Activated CD4-positive, alpha-beta T cell treated with anti-CD3 and anti-CD28 coated beads for 36 hours (primary cell): ENCODE measurements at regions not wholly inside any gene's neighbourhood (a gene's known extent, or its start where the extent isn't known, plus 50 kb on each side); places are given as distances from the start of the nearest gene placed in this dataset.
"Not testable (repeated sequence)": the region's sequence is repeated elsewhere in the genome, so short reads cannot be mapped to it uniquely, and the experiment has no call there.

Experiments used
- ATAC-seq: fragments of 200-7000 bp; cut with Tn5 transposase; one replicate; pipeline ENCODE4 v1.10.0; 2021; ENCODE audit warnings: mild to moderate bottlenecking, moderate library complexity
- CTCF ChIA-PET: fragments of 350-600 bp; sonication (Branson Sonifier 250); formaldehyde crosslinking; loops from one replicate; lab custom pipeline; 2021; ENCODE audit warnings: antibody characterized with exemption; lab: Charles Lee
- POLR2A ChIA-PET: fragments of 350-600 bp; sonication (Branson Sonifier 250); formaldehyde crosslinking; loops from one replicate; lab custom pipeline; 2021; ENCODE audit warnings: antibody characterized with exemption, inconsistent platforms; lab: Charles Lee
- DNase-seq: peaks from one replicate; pipeline ENCODE4 v3.0.0-alpha.2; 2020
- H3K27ac Mint-ChIP-seq: one replicate; pipeline ENCODE4 v1.8.0; 2021; ENCODE audit warnings: mixed read lengths
- H3K27me3 Mint-ChIP-seq: one replicate; pipeline ENCODE4 v1.8.0; 2021; ENCODE audit warnings: mixed read lengths
- H3K36me3 Mint-ChIP-seq: one replicate; pipeline ENCODE4 v1.8.0; 2021; ENCODE audit warnings: low read depth, mixed read lengths
- H3K4me1 Mint-ChIP-seq: one replicate; pipeline ENCODE4 v1.8.0; 2021; ENCODE audit warnings: mixed read lengths
- H3K4me3 Mint-ChIP-seq: one replicate; pipeline ENCODE4 v1.8.0; 2021; ENCODE audit warnings: mild to moderate bottlenecking, moderate library complexity, mixed read lengths
- H3K9me3 Mint-ChIP-seq: one replicate; pipeline ENCODE4 v1.8.0; 2021; ENCODE audit warnings: low read depth, mixed read lengths
- intact Hi-C, 2 experiments: fragments of 100-400 bp; cut with DNase I in 1 of 2; cut with micrococcal nuclease in 1 of 2; formaldehyde crosslinking; loops; one replicate each; pipeline versions ENCODE4 v1.14.2 to v1.15.1; 2022 to 2024; cut with DNase I, micrococcal nuclease

DNA sequence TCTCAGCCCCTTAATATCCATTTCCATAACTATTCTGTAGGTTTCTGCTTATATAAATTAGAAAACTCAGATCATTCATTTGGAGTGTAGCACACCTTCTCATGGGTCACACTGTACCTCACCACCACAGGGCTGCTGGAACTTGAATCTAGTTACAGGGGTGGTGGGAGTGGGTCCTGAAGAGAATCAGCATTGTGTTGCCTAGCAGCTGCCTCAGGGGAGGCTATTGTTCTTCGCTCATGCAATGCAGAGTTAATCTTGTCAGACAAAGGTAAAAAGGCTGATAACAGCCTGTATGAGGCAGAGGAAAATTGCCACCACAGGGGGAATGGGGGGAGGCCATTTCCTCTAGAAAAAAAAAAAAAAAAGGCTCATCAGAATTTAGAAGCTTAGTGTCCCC lies 496.0 kb upstream of the ADGRB3 start:
- peaks cover 27% of the 10 kb centered on the region for H3K9me3 Mint-ChIP-seq

DNA sequence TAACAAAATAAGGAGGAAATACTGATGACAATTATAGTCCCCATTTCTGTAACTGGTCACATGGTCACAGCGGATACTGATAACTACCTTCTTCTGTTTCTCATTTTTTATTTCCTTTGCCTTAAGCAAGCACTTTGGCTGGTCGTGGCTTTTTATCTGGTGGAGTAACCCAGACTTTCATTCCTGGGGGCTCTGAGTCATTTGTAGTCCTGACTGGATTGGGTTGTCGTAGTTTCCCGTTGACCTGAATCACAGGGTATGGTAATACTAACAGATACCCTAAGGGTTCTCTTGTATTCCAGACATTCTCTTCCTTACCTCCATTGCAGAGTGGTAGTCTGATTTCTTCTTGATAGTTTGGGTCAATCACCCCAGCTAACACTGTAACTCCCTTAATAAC lies 500.3 kb upstream of the ADGRB3 start:
- POLR2A ChIA-PET: no interaction called here
- intact Hi-C loops: no loop called here
- no peak overlapping the region for H3K4me3 Mint-ChIP-seq
- peaks cover 28% of the 10 kb centered on the region for H3K9me3 Mint-ChIP-seq
- H3K4me1 Mint-ChIP-seq: no peaks in the 10 kb centered on the region
- ATAC-seq (no peak), DNase-seq (no peak)
- CTCF ChIA-PET: no interaction called here
- no peaks in the 10 kb centered on the region for H3K27me3 Mint-ChIP-seq
- no peaks in the 10 kb centered on the region for H3K36me3 Mint-ChIP-seq
- no peak overlapping the region for H3K27ac Mint-ChIP-seq

More for the DNA sequence above, 496.0 kb upstream of the ADGRB3 start:
- Mint-ChIP-seq H3K4me1 (no peaks in the 10 kb centered on the region), H3K27ac (no peak overlapping the region), H3K36me3 (no peaks in the 10 kb centered on the region), H3K27me3 (no peaks in the 10 kb centered on the region), H3K4me3 (no peak overlapping the region)
- DNase-seq (no peak), ATAC-seq (no peak)
- CTCF ChIA-PET: no interaction called here
- POLR2A ChIA-PET: no interaction called here
- intact Hi-C loops: no loop called here

DNA sequence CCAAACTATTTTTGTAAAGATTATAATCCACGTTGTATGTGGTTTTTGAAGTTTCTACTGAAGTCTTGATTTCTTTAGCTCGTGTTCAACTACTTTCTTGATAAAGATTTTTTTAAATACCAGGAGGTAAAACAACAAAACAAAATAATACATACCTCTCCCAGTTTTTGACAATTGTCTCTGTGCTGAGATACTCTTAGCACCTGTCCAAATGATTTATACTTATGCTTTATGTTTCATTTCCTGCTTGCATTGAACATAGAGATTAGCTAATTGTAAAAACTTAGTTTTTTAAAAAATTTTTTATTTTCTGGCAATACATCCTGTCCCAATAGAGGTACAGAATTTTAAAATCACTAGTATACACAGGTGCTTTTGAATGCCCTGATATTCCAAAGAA lies 506.9 kb upstream of the ADGRB3 start:
- no peak overlapping the region for H3K4me3 Mint-ChIP-seq
- intact Hi-C loops: no loop called here
- no peaks in the 10 kb centered on the region for H3K36me3 Mint-ChIP-seq
- H3K27ac Mint-ChIP-seq: no peak overlapping the region
- no peaks in the 10 kb centered on the region for H3K27me3 Mint-ChIP-seq
- ChIA-PET CTCF (no interaction called here), POLR2A (no interaction called here)
- H3K4me1 Mint-ChIP-seq: no peaks in the 10 kb centered on the region
- no peak for DNase-seq
- H3K9me3 Mint-ChIP-seq: peaks cover 18% of the 10 kb centered on the region
- ATAC-seq: no peak

DNA sequence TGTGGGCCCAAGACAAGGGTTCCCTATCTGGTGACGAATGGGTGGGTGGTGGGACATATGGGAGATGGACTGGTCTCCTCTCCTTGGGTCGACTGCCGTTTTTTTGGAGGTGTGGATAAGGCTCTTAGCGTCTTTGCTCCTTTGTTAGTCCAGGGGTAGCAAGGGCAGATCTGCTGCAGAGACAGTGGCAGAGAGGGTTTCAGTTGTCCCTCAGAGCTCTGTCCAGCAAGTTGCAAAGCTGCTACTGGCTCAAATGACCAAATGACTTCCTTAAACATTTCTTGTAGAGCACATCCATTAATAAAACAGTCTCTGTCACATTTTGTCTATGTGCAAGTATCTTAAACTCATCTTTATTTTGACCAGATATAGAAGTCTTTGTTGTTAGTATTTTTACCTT lies 508.0 kb upstream of the ADGRB3 start:
- no peaks in the 10 kb centered on the region for H3K27me3 Mint-ChIP-seq
- ChIA-PET CTCF (no interaction called here), POLR2A (no interaction called here)
- no peaks in the 10 kb centered on the region for H3K4me1 Mint-ChIP-seq
- H3K9me3 Mint-ChIP-seq: peaks cover 18% of the 10 kb centered on the region
- H3K4me3 Mint-ChIP-seq: no peak overlapping the region
- DNase-seq: no peak
- intact Hi-C loops: no loop called here
- H3K36me3 Mint-ChIP-seq: no peaks in the 10 kb centered on the region
- no peak for ATAC-seq
- H3K27ac Mint-ChIP-seq: no peak overlapping the region

DNA sequence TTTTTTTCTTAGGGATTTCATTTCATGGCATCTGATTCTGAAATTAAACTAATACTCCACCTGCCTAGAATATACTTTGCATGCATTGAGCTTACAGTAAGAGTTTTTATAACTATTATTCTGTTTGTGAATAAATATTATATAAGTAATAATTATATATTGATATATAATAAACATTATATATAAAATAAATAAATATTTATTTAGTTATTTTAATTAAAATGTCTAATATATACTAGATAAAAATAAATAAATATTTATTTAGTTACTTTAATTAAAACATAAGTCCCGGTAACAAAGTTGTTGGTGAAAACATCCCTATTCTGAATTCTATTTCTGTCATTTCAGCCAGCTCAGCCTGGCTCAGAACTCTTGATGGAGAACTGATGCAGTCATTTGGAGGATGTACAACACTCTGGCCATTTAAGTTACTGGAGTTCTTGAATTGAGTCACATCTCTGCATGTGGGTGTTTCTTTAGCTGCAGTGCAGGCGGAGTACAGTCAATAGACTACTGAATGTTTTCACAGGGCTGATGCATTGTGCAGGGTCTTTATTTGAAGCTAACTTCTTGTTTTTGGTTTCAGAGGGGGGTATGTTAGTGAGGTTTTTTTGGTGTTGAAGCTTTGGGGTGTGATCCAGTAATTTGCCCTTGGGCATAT lies 508.9 kb upstream of the ADGRB3 start:
- intact Hi-C loops: no loop called here

DNA sequence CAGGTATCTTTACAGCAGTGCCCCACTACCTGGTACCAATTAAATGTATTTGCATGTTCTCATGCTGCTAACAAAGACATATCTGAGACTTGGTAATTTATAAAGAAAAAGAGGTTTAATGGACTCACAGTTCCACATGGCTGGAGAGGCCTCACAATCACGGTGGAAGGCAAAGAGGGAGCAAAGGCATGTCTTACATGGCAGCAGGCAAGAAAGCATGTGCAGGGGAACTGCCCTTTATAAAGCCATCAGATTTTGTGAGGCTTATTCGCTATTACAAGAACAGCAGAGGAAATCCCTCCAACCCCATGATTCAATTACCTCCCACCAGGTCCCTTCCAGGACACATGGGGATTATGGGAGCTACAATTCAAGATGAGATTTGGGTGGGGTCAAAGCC lies 512.1 kb upstream of the ADGRB3 start:
- H3K9me3 Mint-ChIP-seq: peaks cover 20% of the 10 kb centered on the region
- POLR2A ChIA-PET, H3K27me3 Mint-ChIP-seq: not testable (repeated sequence)

More for the DNA sequence above, 508.9 kb upstream of the ADGRB3 start:
- no peaks in the 10 kb centered on the region for H3K36me3 Mint-ChIP-seq
- ChIA-PET POLR2A (no interaction called here), CTCF (no interaction called here)
- H3K27ac Mint-ChIP-seq: no peak overlapping the region
- peaks cover 23% of the 10 kb centered on the region for H3K9me3 Mint-ChIP-seq
- no peaks in the 10 kb centered on the region for H3K4me1 Mint-ChIP-seq
- no peak overlapping the region for H3K4me3 Mint-ChIP-seq
- ATAC-seq (no peak), DNase-seq (no peak)
- H3K27me3 Mint-ChIP-seq: no peaks in the 10 kb centered on the region

DNA sequence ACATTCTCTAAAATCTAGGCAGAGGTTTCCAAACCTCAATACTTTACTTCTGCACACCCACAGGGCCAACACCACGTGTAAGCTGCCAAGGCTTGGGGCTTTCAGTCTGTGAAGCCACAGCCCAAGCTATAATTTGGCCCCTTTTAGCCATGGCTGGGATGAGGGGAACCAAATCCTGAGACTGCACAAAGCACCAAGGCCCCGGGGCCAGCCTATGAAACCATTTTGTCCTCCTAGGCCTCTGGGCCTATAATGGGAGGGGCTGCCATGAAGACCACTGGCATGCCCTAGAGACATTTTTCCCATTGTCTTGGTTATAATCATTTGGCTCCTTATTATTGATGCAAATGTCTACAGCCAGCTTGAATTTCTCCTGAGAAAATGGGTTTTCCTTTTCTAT lies 513.0 kb upstream of the ADGRB3 start:
- DNase-seq: no peak
- Mint-ChIP-seq H3K9me3 (peaks cover 20% of the 10 kb centered on the region), H3K4me1 (no peaks in the 10 kb centered on the region), H3K27me3 (no peaks in the 10 kb centered on the region), H3K4me3 (no peak overlapping the region), H3K36me3 (no peaks in the 10 kb centered on the region), H3K27ac (no peak overlapping the region)
- intact Hi-C loops: no loop called here
- ATAC-seq: no peak
- CTCF ChIA-PET: no interaction called here
- POLR2A ChIA-PET: no interaction called here

More for the DNA sequence above, 512.1 kb upstream of the ADGRB3 start:
- DNase-seq, H3K4me3 Mint-ChIP-seq, H3K36me3 Mint-ChIP-seq, H3K4me1 Mint-ChIP-seq, intact Hi-C loops, CTCF ChIA-PET, H3K27ac Mint-ChIP-seq, ATAC-seq: not testable (repeated sequence)

DNA sequence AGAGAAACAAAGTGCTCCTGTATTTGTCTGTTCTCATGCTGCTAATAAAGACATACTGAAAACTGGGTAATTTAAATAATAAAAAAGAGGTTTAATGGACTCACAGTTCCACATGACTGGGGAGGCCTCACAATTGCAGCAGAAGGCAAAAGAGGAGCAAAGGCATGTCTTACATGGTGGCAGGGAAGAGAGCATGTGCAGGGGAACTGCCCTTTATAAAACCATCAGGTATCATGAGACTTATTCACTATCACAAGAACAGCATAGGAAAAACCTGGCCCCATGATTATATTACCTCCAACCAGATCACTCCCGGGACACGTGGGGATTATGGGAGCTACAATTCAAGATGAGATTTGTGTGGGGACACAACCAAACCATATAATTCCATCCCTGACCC lies 514.1 kb upstream of the ADGRB3 start:
- peaks cover 19% of the 10 kb centered on the region for H3K9me3 Mint-ChIP-seq
- ATAC-seq, POLR2A ChIA-PET, H3K4me3 Mint-ChIP-seq, H3K27ac Mint-ChIP-seq, intact Hi-C loops, H3K36me3 Mint-ChIP-seq, H3K27me3 Mint-ChIP-seq, CTCF ChIA-PET, DNase-seq, H3K4me1 Mint-ChIP-seq: not testable (repeated sequence)

DNA sequence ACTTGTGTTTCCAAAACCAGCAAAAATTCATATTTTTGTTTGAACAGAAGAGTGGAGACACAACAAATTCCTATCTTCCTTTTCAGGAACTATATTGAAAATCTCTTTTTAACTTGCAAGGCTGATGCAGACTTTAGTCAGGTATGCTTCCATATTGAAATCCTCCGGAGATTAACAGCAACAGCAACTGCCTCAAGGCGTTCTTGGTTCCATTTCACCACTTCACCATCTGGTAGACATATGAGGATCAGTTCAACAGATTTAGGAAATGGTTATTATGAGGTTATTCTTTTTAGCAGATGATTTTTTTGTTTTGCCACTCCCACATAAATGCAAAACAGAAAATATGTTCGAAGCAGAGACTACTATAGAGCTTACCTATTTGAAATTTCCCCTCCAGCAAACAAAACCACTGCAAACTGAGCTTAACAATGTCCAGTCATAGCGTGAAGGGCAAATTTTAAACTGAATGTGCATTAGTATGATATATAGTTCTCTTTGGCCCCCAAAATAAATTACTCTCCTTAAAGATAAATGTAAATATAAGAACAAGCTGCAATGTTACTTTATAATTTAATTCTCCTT lies 520.5 kb upstream of the ADGRB3 start:
- Mint-ChIP-seq H3K27me3 (no peaks in the 10 kb centered on the region), H3K4me1 (no peaks in the 10 kb centered on the region), H3K27ac (no peak overlapping the region), H3K4me3 (no peak overlapping the region), H3K36me3 (no peaks in the 10 kb centered on the region), H3K9me3 (peaks cover 2% of the 10 kb centered on the region)
- ChIA-PET CTCF (no interaction called here), POLR2A (no interaction called here)
- ATAC-seq (no peak), DNase-seq (no peak)
- intact Hi-C loops: no loop called here

DNA sequence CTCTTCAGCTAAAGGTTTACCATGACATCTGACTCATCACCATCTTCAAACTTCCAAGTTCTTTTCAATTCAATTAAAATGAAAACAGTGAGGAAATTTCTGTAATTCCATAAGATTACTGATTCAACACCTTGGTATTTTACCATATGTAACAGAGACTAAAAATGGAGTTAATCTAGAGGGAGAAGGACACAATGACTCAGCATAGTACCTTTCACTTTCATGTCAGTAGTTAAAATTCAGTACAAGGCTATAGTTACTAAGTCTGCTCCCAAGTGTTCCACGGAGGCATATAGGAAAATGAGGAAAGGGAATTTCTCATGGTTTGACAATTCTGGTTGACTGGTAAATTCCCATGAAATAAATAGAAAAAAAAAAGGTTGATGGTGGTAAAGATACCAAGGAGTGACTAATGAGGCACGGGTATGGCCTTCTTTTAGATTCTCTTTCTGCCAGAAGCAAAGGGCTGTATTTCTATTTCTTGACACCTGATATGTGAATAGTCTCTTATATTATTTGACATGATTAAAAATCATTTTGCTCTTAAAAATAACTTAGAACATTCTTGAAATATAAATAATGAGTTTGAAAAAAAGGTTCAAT lies 526.7 kb upstream of the ADGRB3 start:
- Mint-ChIP-seq H3K27ac (no peak overlapping the region), H3K9me3 (peaks cover 7% of the 10 kb centered on the region), H3K27me3 (no peaks in the 10 kb centered on the region), H3K36me3 (no peaks in the 10 kb centered on the region), H3K4me3 (no peak overlapping the region), H3K4me1 (no peaks in the 10 kb centered on the region)
- intact Hi-C loops: no loop called here
- ATAC-seq (no peak), DNase-seq (no peak)
- CTCF ChIA-PET: interaction anchor here (0.5 kb wide), 1 partner anchor 26 kb away, joined by 4 read pairs; no protein-coding TSS in a partner anchor
- POLR2A ChIA-PET: no interaction called here

DNA sequence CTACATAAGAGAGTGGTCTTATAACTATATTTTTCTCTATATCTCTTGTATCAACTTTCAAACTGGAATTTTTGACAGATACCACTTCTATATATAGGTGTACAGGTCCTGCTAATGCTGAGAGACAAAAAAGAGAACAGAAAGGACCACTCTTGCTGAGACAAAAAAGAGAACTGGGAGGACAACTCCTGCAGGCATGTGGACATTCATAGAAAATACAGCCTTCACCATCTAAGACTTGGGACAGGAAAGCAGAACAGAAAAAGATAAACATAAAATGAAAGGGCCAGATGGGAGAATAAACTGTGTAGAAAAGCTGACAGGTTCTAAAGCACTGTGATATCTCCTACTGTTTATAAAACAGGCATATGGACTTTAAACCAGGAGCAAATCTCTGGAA lies 541.0 kb upstream of the ADGRB3 start:
- Mint-ChIP-seq H3K36me3 (no peaks in the 10 kb centered on the region), H3K4me1 (no peaks in the 10 kb centered on the region), H3K27me3 (no peaks in the 10 kb centered on the region), H3K27ac (no peak overlapping the region), H3K9me3 (peaks cover 9% of the 10 kb centered on the region), H3K4me3 (no peak overlapping the region)
- ChIA-PET POLR2A (no interaction called here), CTCF (no interaction called here)
- DNase-seq (no peak), ATAC-seq (no peak)
- intact Hi-C loops: no loop called here
